SKM-1 (cell line): ENCODE measurements at regions not wholly inside any gene's neighbourhood (a gene's known extent, or its start where the extent isn't known, plus 50 kb on each side); places are given as distances from the start of the nearest gene placed in this dataset.

Experiments used
- DNase-seq: peaks from one replicate; lab custom pipeline; 2025; ENCODE audit not compliant: unreplicated experiment; lab: John Stamatoyannopoulos, UW

DNA sequence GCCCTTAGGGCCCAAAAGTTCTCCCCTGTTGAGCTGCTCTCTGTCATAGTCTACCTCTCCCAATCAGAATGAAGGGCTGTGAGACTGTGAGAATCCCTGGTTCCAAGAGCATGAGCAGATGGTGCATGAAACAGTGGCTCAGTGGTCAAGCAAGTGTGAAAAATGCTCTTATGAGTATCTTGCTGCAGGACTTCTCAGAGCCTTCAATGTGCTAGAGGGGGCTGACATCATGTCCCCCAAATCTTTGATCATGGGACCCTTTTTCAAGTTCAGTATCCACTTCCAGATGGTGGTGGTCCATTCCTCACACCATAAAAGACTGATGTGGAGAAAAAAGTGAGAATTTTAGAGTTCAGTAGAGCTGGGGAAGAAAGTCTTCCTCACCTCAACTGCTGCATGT is 265.3 kb upstream of the HABP2 start:
- DNase-seq: no peak

GRCh38 chr10:113290137-113290536 is 262.7 kb upstream of the HABP2 start:
- no peak for DNase-seq

DNA sequence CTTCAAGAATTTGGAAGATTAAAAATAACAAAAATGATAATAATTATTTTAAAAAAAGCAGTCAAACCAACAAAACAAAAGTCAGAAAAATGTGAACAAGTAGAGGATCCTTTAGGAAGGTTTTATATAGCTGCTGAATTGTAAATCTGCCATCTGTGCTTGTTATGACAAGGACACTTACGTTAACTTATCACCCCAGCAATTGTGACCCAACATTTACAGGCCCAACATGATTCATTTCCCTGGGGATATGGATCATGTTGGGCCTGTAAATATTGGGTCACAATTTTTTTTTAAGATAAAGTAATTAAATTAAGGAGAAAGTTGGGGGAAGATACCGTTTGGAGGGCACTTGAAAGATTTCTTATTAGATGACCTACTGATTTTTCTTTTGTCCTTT is 261.4 kb upstream of the HABP2 start:
- DNase-seq: no peak

DNA sequence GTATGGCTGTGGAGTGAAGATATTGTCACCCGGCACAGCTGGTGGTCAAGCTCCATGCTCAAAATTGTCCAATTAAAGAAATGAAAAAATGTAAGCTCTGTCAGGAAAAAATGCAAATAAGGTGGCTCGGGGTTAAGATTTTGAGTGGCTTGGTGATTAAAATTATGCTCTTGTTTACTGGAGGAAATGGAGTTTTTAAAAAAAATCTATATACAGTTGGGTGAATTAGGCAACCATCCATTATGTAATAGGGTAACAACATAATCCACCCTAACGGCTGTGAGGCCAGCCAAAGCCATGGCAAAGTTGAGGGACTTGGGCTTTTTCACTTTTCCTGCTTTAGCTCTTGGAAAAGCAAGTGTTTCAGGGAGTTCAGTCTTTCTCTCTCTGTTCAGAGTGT is 260.8 kb upstream of the HABP2 start:
- DNase-seq: no peak

GRCh38 chr10:113292743-113293142 is 260.1 kb upstream of the HABP2 start:
- DNase-seq: no peak

DNA sequence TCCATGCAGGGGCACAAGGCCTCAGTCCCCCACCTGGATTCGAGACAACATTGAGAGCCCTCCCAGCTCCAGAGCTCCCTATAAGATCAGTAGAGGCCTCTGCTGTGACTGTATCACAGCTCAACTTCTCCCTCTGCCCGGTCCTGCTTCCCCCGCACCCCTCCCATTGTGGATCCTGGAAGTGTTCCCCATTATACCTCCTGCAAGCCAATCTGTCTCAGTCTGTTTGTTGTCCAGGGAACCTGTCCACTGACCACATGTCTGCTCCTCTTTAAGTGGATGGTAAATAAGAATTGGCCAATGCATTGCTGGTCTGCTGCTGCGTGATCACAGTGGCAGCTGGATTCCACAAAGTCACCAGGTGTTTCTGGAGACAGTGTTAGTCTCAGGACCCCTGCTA is 259.7 kb upstream of the HABP2 start:
- DNase-seq: no peak

DNA sequence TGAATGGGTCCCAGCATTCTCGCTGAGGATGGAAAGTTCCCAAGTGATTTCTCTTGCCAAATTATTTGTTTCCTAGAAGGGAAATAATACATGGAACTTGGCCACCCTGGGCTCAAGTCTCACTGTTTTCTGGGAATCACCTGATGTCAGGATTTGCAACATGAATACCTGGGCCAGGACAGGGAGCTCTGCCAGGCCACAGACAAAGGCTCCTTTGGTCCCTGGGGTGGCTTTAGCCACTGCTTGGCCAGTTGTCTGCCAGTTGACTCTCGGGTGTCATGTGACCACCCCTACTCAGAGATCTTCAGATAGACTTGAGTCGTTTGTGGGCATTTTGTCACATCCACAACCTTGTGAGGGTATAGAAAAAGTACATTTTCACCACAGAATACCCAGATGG is 258.0 kb upstream of the HABP2 start:
- no peak for DNase-seq

- no peak for DNase-seq
These were observed 255.6 kb upstream of the HABP2 start for GRCh38 chr10:113297226-113297625.

GRCh38 chr10:113298616-113299015 is 254.2 kb upstream of the HABP2 start:
- DNase-seq: no peak

DNA sequence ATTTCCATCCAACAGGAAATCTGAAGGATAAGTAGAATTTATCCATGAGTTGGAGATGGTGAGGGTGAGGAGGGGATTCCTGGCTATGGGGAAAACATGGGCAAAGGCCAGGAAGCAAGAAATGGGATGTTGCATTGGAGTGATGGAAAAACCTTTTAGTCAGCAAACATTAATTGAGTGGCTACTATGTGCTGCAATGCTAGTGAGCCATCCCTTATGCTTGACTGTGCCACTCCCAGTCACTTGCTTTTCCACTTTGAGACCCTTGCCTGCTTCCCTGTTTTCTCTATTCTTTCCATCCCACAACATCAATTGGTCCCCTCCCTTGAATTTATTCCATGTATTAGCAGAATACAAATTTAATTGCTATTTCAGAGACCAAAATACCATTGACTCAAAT is 252.7 kb upstream of the HABP2 start:
- no peak for DNase-seq

GRCh38 chr10:113300617-113301016 is 252.2 kb upstream of the HABP2 start:
- no peak for DNase-seq

DNA sequence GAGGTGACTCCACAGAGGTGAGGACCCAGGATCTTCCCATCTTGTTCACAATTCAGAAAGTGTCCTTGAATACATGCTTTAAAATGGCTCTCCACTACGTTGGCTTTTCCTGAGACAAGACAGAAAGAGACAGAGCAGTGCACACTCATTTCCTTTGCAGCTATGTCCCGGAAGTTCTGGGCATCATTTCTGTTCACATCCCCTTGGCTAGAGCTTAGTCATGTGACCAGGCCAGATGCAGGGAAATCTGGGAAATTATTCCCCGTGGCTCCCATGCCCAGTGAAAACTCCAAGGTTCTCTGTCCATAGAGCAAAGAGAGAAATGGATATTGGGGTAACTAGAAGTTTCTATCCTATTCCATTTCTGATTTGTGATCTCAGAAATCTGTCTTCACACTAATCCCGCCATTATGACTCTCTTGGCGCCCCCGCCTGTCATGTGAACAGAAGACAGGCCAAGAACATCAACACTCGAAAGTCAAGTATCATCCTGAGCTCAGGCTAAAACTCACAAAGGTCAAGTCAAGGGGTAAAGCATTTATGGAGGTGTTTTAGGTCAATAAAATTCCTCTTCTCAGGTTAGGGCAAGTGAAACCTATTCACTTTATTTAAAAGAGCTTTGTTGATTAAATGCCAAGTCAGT is 251.4 kb upstream of the HABP2 start:
- DNase-seq: no peak

- DNase-seq: no peak
These were observed 250.8 kb upstream of the HABP2 start for GRCh38 chr10:113302062-113302461.

- DNase-seq: no peak
These were observed 249.2 kb upstream of the HABP2 start for GRCh38 chr10:113303544-113304146.

DNA sequence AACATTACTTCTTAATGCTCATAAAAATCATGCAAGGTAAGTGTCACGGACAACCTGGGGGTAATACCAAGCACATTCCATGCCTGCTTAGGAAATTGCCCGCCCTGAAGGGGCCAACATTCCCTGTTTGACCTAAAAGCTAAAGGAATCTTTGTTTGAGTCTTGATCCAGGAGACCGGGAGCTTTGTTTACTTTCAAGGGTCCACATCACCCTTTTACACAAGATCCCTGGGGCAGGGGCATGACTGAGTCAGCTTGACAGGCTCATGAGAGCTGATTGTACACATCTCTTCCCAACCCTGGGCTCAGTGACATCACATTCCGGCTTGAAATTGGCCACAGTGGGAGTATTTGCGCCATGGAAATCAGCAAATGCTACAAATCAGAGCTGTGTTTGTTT is 248.1 kb upstream of the HABP2 start:
- no peak for DNase-seq

DNA sequence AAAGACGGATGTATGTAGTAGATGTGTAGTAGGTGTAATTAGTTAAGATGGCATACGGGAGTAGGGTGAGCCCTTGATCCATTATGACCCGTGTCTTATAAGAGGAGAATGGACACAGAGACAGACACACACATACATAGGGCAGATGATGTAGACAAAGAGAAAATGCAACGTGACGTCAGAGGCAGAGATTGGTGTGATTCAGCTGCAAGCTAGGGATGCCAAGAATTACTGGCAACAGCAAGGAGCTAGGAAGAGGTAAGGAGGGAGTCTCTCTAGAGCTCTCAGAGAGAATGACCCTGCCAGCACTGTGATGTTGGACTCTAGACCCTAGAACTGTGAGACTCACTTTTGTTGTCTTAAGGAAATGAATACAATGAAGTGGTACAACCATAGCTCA is 247.0 kb upstream of the HABP2 start:
- DNase-seq: no peak

GRCh38 chr10:113309791-113310190 is 243.1 kb upstream of the HABP2 start:
- no peak for DNase-seq

DNA sequence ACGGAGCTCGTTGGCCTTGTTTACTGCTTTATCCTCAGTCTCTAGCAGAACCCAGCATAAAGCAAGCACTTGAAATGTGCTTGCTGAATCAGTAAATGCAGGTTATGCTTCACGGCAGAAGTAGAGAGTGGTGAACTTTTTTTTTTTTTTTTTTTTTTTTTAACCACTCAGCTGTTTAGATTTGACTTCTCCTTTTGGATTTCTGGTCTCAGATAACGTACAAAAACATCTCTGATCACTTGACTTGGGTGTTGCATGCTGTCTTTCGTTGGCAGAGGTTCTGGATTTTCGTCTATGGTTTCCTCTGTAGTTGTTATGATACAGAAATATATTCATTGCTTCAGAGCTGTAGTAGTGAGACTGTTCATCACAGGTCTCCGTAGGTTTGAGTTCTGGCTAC is 242.5 kb upstream of the HABP2 start:
- no peak for DNase-seq

DNA sequence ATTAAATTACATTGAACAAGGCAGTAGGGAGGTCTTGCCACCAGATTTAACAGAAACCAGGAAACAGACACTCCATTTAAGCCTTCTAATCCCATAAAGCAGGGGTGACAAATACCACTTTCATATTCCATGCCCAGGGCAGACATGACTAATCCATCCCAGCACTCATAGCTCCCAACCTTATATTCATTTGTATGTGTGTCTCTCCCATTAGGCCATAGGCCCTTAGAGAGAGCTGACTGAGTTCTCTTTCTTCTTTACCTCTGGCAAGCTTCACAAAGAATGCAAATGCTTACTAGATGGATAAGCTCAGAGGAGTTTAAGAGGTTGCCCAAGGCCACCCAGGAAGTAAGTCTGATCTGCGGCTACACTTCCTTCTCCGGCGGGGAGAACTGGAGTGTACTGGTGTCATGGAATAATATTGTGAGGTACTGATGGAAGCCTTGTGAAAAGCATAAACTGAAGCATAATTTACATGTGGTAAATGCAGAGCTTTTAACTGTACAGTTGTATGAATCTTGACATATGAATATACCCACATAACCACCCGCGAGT is 239.7 kb upstream of the HABP2 start:
- no peak for DNase-seq

DNA sequence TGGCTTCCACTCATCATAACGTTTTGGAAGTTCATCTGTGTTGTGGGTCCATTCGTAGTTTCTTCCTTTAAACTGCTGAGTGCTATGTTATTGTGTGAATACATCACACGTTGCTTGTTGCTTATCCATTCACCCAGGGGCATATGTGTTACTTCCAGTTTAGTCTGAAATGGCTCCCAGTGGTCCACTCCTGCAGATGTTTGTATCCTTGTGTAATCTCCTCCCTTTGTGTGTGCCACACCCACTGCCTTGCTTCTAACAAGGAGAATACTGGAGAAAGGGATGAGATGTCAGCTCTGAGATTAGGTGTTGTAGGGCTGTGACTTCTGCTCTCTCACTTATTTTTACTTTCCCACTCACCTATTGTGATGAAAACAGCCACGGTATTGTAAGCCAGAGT is 239.1 kb upstream of the HABP2 start:
- DNase-seq: no peak

- DNase-seq: no peak
These were observed 236.3 kb upstream of the HABP2 start for GRCh38 chr10:113316506-113316905.

- no peak for DNase-seq
These were observed 235.4 kb upstream of the HABP2 start for GRCh38 chr10:113317489-113317888.

DNA sequence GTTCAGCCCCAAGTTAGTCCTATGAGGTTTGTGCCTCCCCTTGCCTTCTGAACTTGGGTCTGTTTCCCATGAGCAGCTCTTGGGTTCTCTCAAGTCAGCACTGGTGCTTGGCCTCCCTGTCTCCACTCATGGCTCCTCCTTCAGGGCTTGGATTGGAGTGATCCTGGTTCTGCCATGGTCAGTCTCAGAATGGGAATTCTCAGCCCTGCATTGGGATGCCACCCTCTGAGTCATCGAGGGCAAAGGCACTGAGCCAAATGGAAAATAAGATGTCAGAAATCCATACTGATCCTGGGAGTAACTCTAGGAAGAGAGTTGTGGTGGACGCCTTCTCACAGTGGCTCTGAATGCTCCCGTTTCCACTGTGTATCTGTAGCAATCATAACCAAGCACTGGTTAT is 233.4 kb upstream of the HABP2 start:
- no peak for DNase-seq
